IMR-90 (cell line): ENCODE measurements at regions not wholly inside any gene's neighbourhood (a gene's known extent, or its start where the extent isn't known, plus 50 kb on each side); places are given as distances from the start of the nearest gene placed in this dataset.

ENCODE experiments used
- ATAC-seq: fragments of 200-7000 bp; cut with Tn5 transposase; 2 replicates; pipeline ENCODE4 v1.9.1; 2020; ENCODE audit warnings: low read depth, mild to moderate bottlenecking, moderate library complexity
- BruUV-seq: library from RNA; stranded (reverse); fragments of 400-500 nt; replicated peaks from 2 replicates; lab custom pipeline; 2021; lab: Mats Ljungman, UMichigan
- CTCF ChIA-PET: fragments of 300-600 bp; formaldehyde crosslinking; extraction: SDS; loops from one replicate; lab custom pipeline; 2021; ENCODE audit warnings: antibody characterized with exemption; lab: Yijun Ruan, JAX
- POLR2A ChIA-PET: fragments of 300-600 bp; sonication (Branson Sonifier 250); formaldehyde crosslinking; loops from one replicate; lab custom pipeline; 2022; ENCODE audit warnings: antibody characterized with exemption; ENCODE audit not compliant: unreplicated experiment; lab: Charles Lee
- DNase-seq: peaks from one replicate; pipeline ENCODE4 v3.0.0; 2013
- H2AFZ ChIP-seq: replicated peaks from 2 replicates; pipeline ENCODE3; 2013; ENCODE audit warnings: low read length, mild to moderate bottlenecking; ENCODE audit not compliant: poor library complexity
- H2AK5ac ChIP-seq: 2 replicates; pipeline ENCODE4 v1.6.1; 2013; ENCODE audit warnings: low read depth, low read length, inconsistent platforms
- H2AK9ac ChIP-seq: replicated peaks from 2 replicates; pipeline ENCODE3; 2013; ENCODE audit warnings: mild to moderate bottlenecking, low read depth, low read length, moderate library complexity; ENCODE audit not compliant: poor library complexity
- H2BK120ac ChIP-seq: 2 replicates; pipeline ENCODE4 v1.6.1; 2013; ENCODE audit warnings: low read depth, low read length, inconsistent platforms
- H2BK15ac ChIP-seq: 3 replicates; pipeline ENCODE4 v1.6.1; 2013; ENCODE audit warnings: low read depth, low read length, inconsistent platforms
- H2BK20ac ChIP-seq: 2 replicates; pipeline ENCODE4 v1.6.1; 2013; ENCODE audit warnings: low read depth, mild to moderate bottlenecking, inconsistent platforms, low read length, moderate library complexity
- H2BK5ac ChIP-seq: 2 replicates; pipeline ENCODE4 v1.6.1; 2013; ENCODE audit warnings: mild to moderate bottlenecking, low read depth, low read length, inconsistent platforms; ENCODE audit not compliant: poor library complexity, severe bottlenecking
- H3K14ac ChIP-seq: replicated peaks from 2 replicates; pipeline ENCODE4 v1.6.1; 2013; ENCODE audit warnings: low read depth, low read length, inconsistent platforms
- H3K18ac ChIP-seq: 2 replicates; pipeline ENCODE4 v1.6.1; 2013; ENCODE audit warnings: low read depth, low read length, control low read depth
- H3K23ac ChIP-seq: 2 replicates; pipeline ENCODE4 v1.6.1; 2013; ENCODE audit warnings: low read depth, low read length, inconsistent platforms
- H3K27ac ChIP-seq: 2 replicates; pipeline ENCODE4 v1.5.1; 2013; ENCODE audit warnings: mild to moderate bottlenecking, control low read depth, low read length; ENCODE audit not compliant: insufficient read depth
- H3K27me3 ChIP-seq: 2 replicates; pipeline ENCODE4 v1.6.1; 2013; ENCODE audit warnings: low read length; ENCODE audit not compliant: control insufficient read depth, insufficient read depth
- H3K36me3 ChIP-seq: 2 replicates; pipeline ENCODE4 v1.6.1; 2013; ENCODE audit warnings: low read length, mixed read lengths; ENCODE audit not compliant: control insufficient read depth, insufficient read depth
- H3K4ac ChIP-seq: 2 replicates; pipeline ENCODE4 v1.6.1; 2013; ENCODE audit warnings: low read depth, low read length, inconsistent platforms
- H3K4me1 ChIP-seq: 2 replicates; pipeline ENCODE4 v1.6.1; 2013; ENCODE audit warnings: low read length, mixed read lengths; ENCODE audit not compliant: control insufficient read depth, insufficient read depth
- H3K4me2 ChIP-seq: 2 replicates; pipeline ENCODE4 v1.6.1; 2013; ENCODE audit warnings: low read depth, mild to moderate bottlenecking, control low read depth, low read length, moderate library complexity
- H3K4me3 ChIP-seq: 2 replicates; pipeline ENCODE4 v1.5.1; 2013; ENCODE audit warnings: low read depth, mild to moderate bottlenecking, control low read depth, low read length, moderate library complexity; ENCODE audit not compliant: insufficient read depth
- H3K56ac ChIP-seq: 2 replicates; pipeline ENCODE4 v1.6.1; 2013; ENCODE audit warnings: low read length, inconsistent platforms; ENCODE audit not compliant: insufficient read depth; ENCODE audit errors: extremely low read depth
- H3K79me1 ChIP-seq, 2 experiments: 2 replicates each; pipeline ENCODE4 v1.6.1; 2013; ENCODE audit warnings: low read length in 2 of 2, inconsistent platforms in 1 of 2, low read depth in 1 of 2
- H3K9ac ChIP-seq: 2 replicates; pipeline ENCODE4 v1.6.1; 2013; ENCODE audit warnings: low read depth, low read length, control low read depth
- H3K9me1 ChIP-seq: 2 replicates; pipeline ENCODE4 v1.6.1; 2013; ENCODE audit warnings: low read length, inconsistent platforms; ENCODE audit not compliant: insufficient read depth
- H3K9me3 ChIP-seq: 2 replicates; pipeline ENCODE4 v1.6.1; 2013; ENCODE audit warnings: low read length; ENCODE audit not compliant: control insufficient read depth, insufficient read depth
- H4K20me1 ChIP-seq: 2 replicates; pipeline ENCODE4 v1.6.1; 2013; ENCODE audit warnings: low read length, inconsistent platforms; ENCODE audit not compliant: insufficient read depth
- H4K5ac ChIP-seq: 2 replicates; pipeline ENCODE4 v1.6.1; 2013; ENCODE audit warnings: mild to moderate bottlenecking, low read depth, low read length, control low read depth
- H4K8ac ChIP-seq, 2 experiments: 2 replicates each; pipeline ENCODE4 v1.6.1; 2013; ENCODE audit warnings: low read depth in 2 of 2, low read length in 2 of 2, control low read depth in 1 of 2, inconsistent platforms in 1 of 2
- H4K91ac ChIP-seq: 2 replicates; pipeline ENCODE4 v1.6.1; 2013; ENCODE audit warnings: low read depth, low read length, inconsistent platforms; ENCODE audit not compliant: insufficient read depth
- FOS ChIP-seq: fragments of 150-350 bp; IDR thresholded peaks from 2 replicates; pipeline ENCODE4 v1.6.1; 2016; ENCODE audit warnings: low read depth, low read length
- WGBS, 2 experiments: methylation state at CpG; one replicate each; pipeline versions ENCODE4 v1.1.5 to v1.1.7; 2013; ENCODE audit warnings: missing lambda C conversion rate in 2 of 2; ENCODE audit not compliant: insufficient read length in 1 of 2; ENCODE audit errors: extremely low coverage in 2 of 2; 5-methylcytosine and 5-hydroxymethylcytosine counted together
- dilution Hi-C: fragments of 300-500 bp; cut with HindIII; formaldehyde crosslinking; loops from one replicate; pipeline ENCODE4 v1.14.3; 2018; ENCODE audit warnings: low sequenced_read_pairs; ENCODE audit not compliant: unreplicated experiment
- in situ Hi-C: fragments of 300-500 bp; cut with MboI; formaldehyde crosslinking; loops from 3 replicates; pipeline ENCODE4 v1.14.3; 2019; ENCODE audit warnings: low sequenced_read_pairs, inconsistent platforms, mixed read lengths
- intact Hi-C: fragments of 100-400 bp; cut with micrococcal nuclease; formaldehyde crosslinking; loops from 2 replicates; pipeline ENCODE4 v1.10.0; 2022

- Histone ChIP-seq H3K4me2 (no peak overlapping the region), H4K20me1 (no peaks in the 10 kb centered on the region), H2AK5ac (no peak overlapping the region), H3K56ac (no peak overlapping the region), H2BK120ac (no peak overlapping the region), H3K79me1 (no peaks in the 10 kb centered on the region), H3K4me1 (no peaks in the 10 kb centered on the region), H3K9ac (no peak overlapping the region), H2BK5ac (no peak overlapping the region), H2AFZ (no peak overlapping the region), H4K5ac (no peak overlapping the region), H2BK15ac (no peak overlapping the region), H3K4ac (no peak overlapping the region), H4K8ac (no peak overlapping the region), H3K23ac (no peak overlapping the region), H3K9me1 (no peaks in the 10 kb centered on the region), H3K14ac (no peak overlapping the region), H3K4me3 (no peak overlapping the region), H3K9me3 (no peaks in the 10 kb centered on the region; the same call in 1 of the 2 replicates), H3K27ac (no peak overlapping the region), H3K18ac (no peak overlapping the region), H3K27me3 (peaks cover 2% of the 10 kb centered on the region; the same call in 1 of the 2 replicates), H3K36me3 (no peaks in the 10 kb centered on the region), H2BK20ac (no peak overlapping the region), H4K91ac (no peak overlapping the region), H2AK9ac (no peak overlapping the region)
- CTCF ChIA-PET: no interaction called here
- dilution Hi-C loops: no loop called here
- no CpG with 5 or more reads among the region's 3 CpGs for WGBS, 2 experiments
- intact Hi-C loops: no loop called here
- in situ Hi-C loops: no loop called here
- no TSS peak for BruUV-seq
- TF ChIP-seq FOS: no peak
- ATAC-seq: no peak
- no peak for DNase-seq
- POLR2A ChIA-PET: no interaction called here
These were observed 99.7 kb upstream of the CRIM1 start for GRCh38 chr2:36255863-36256262.
